ENCODE measurements at regions not wholly inside any gene's neighbourhood (a gene's known extent, or its start where the extent isn't known, plus 50 kb on each side); places are given as distances from the start of the nearest gene placed in this dataset.
"Not testable (repeated sequence)": the region's sequence is repeated elsewhere in the genome, so short reads cannot be mapped to it uniquely, and the experiment has no call there.

- Histone ChIP-seq H3K27ac (ENCODE audit: low read depth) (no peak overlapping the region), H3K4me3 (ENCODE audit: low read depth, low read length) (no peak overlapping the region), H3K4me1 (ENCODE audit: insufficient read depth) (no peaks in the 10 kb centered on the region), H3K36me3 (ENCODE audit: insufficient read depth) (no peaks in the 10 kb centered on the region)
- no peak for DNase-seq (ENCODE audit: extremely low spot score)
- 79% methylated on average over 4 of the region's 4 CpGs for whole genome bisulfite sequencing
Observed at GRCh38 chr3:177466074-177466473, 268.8 kb upstream of the TBL1XR1 start.

- over 99% methylated on average over 5 of the region's 5 CpGs for WGBS
- not testable (repeated sequence) for H3K4me1 ChIP-seq (ENCODE audit: insufficient read depth); DNase-seq (ENCODE audit: extremely low spot score); H3K36me3 ChIP-seq (ENCODE audit: insufficient read depth); H3K27ac ChIP-seq (ENCODE audit: low read depth); H3K4me3 ChIP-seq (ENCODE audit: low read depth, low read length)
Observed at GRCh38 chr3:177466622-177467021, 269.3 kb upstream of the TBL1XR1 start.

- no peak for DNase-seq (ENCODE audit: extremely low spot score)
- H3K4me3 ChIP-seq (ENCODE audit: low read depth, low read length) = no peak overlapping the region
- no peaks in the 10 kb centered on the region for H3K36me3 ChIP-seq (ENCODE audit: insufficient read depth)
- 97% methylated on average over 5 of the region's 5 CpGs for WGBS
- no peak overlapping the region for H3K27ac ChIP-seq (ENCODE audit: low read depth)
- H3K4me1 ChIP-seq (ENCODE audit: insufficient read depth) = no peaks in the 10 kb centered on the region
Observed at GRCh38 chr3:177467247-177467985, 270.1 kb upstream of the TBL1XR1 start.

- no peaks in the 10 kb centered on the region for H3K36me3 ChIP-seq (ENCODE audit: insufficient read depth)
- no peak for DNase-seq (ENCODE audit: extremely low spot score)
- no peak overlapping the region for H3K4me3 ChIP-seq (ENCODE audit: low read depth, low read length)
- H3K27ac ChIP-seq (ENCODE audit: low read depth) = no peak overlapping the region
- H3K4me1 ChIP-seq (ENCODE audit: insufficient read depth) = no peaks in the 10 kb centered on the region
Observed at GRCh38 chr3:177468331-177468730, 271.0 kb upstream of the TBL1XR1 start.

GRCh38 chr3:177468816-177469215 lies 271.5 kb upstream of the TBL1XR1 start:
- no peak for DNase-seq (ENCODE audit: extremely low spot score)
- 96% methylated on average over 1 of the region's 1 CpG for WGBS
- H3K4me3 ChIP-seq (ENCODE audit: low read depth, low read length) = no peak overlapping the region
- H3K4me1 ChIP-seq (ENCODE audit: insufficient read depth) = no peaks in the 10 kb centered on the region
- no peak overlapping the region for H3K27ac ChIP-seq (ENCODE audit: low read depth)
- H3K36me3 ChIP-seq (ENCODE audit: insufficient read depth) = no peaks in the 10 kb centered on the region

- 98% methylated on average over 3 of the region's 3 CpGs for WGBS
- H3K4me1 ChIP-seq (ENCODE audit: insufficient read depth) = no peaks in the 10 kb centered on the region
- DNase-seq (ENCODE audit: extremely low spot score) = no peak
- H3K4me3 ChIP-seq (ENCODE audit: low read depth, low read length) = no peak overlapping the region
- no peaks in the 10 kb centered on the region for H3K36me3 ChIP-seq (ENCODE audit: insufficient read depth)
- no peak overlapping the region for H3K27ac ChIP-seq (ENCODE audit: low read depth)
Observed at GRCh38 chr3:177469216-177469615, 271.9 kb upstream of the TBL1XR1 start.

GRCh38 chr3:177470197-177470941 lies 273.1 kb upstream of the TBL1XR1 start:
- 93% methylated on average over 8 of the region's 8 CpGs for WGBS
- no peaks in the 10 kb centered on the region for H3K36me3 ChIP-seq (ENCODE audit: insufficient read depth)
- H3K27ac ChIP-seq (ENCODE audit: low read depth) = no peak overlapping the region
- no peak overlapping the region for H3K4me3 ChIP-seq (ENCODE audit: low read depth, low read length)
- no peaks in the 10 kb centered on the region for H3K4me1 ChIP-seq (ENCODE audit: insufficient read depth)
- no peak for DNase-seq (ENCODE audit: extremely low spot score)

- 82% methylated on average over 4 of the region's 4 CpGs for WGBS
- Histone ChIP-seq H3K36me3 (ENCODE audit: insufficient read depth) (no peaks in the 10 kb centered on the region), H3K27ac (ENCODE audit: low read depth) (no peak overlapping the region), H3K4me3 (ENCODE audit: low read depth, low read length) (no peak overlapping the region), H3K4me1 (ENCODE audit: insufficient read depth) (no peaks in the 10 kb centered on the region)
- DNase-seq (ENCODE audit: extremely low spot score) = no peak
Observed at GRCh38 chr3:177471733-177472480, 274.6 kb upstream of the TBL1XR1 start.

GRCh38 chr3:177473184-177473583 lies 275.9 kb upstream of the TBL1XR1 start:
- DNase-seq (ENCODE audit: extremely low spot score) = no peak
- no peak overlapping the region for H3K27ac ChIP-seq (ENCODE audit: low read depth)

GRCh38 chr3:177473903-177474302 lies 276.6 kb upstream of the TBL1XR1 start:
- no peaks in the 10 kb centered on the region for H3K4me1 ChIP-seq (ENCODE audit: insufficient read depth)
- no peak for DNase-seq (ENCODE audit: extremely low spot score)
- 98% methylated on average over 2 of the region's 2 CpGs for WGBS
- H3K27ac ChIP-seq (ENCODE audit: low read depth) = no peak overlapping the region
- H3K36me3 ChIP-seq (ENCODE audit: insufficient read depth) = no peaks in the 10 kb centered on the region
- H3K4me3 ChIP-seq (ENCODE audit: low read depth, low read length) = no peak overlapping the region

More at GRCh38 chr3:177473184-177473583, 275.9 kb upstream of the TBL1XR1 start:
- WGBS = 82% methylated on average over 6 of the region's 6 CpGs
- Histone ChIP-seq H3K4me3 (ENCODE audit: low read depth, low read length) (no peak overlapping the region), H3K4me1 (ENCODE audit: insufficient read depth) (no peaks in the 10 kb centered on the region), H3K36me3 (ENCODE audit: insufficient read depth) (no peaks in the 10 kb centered on the region)

GRCh38 chr3:177474652-177475355 lies 277.5 kb upstream of the TBL1XR1 start:
- H3K27ac ChIP-seq (ENCODE audit: low read depth) = no peak overlapping the region
- no peaks in the 10 kb centered on the region for H3K36me3 ChIP-seq (ENCODE audit: insufficient read depth)
- H3K4me1 ChIP-seq (ENCODE audit: insufficient read depth) = no peaks in the 10 kb centered on the region
- 84% methylated on average over 11 of the region's 11 CpGs for WGBS
- DNase-seq (ENCODE audit: extremely low spot score) = no peak
- H3K4me3 ChIP-seq (ENCODE audit: low read depth, low read length) = no peak overlapping the region

GRCh38 chr3:177475356-177475665 lies 278.0 kb upstream of the TBL1XR1 start:
- DNase-seq (ENCODE audit: extremely low spot score) = no peak
- WGBS = 79% methylated on average over 5 of the region's 5 CpGs
- Histone ChIP-seq H3K4me3 (ENCODE audit: low read depth, low read length) (no peak overlapping the region), H3K36me3 (ENCODE audit: insufficient read depth) (no peaks in the 10 kb centered on the region), H3K27ac (ENCODE audit: low read depth) (no peak overlapping the region), H3K4me1 (ENCODE audit: insufficient read depth) (no peaks in the 10 kb centered on the region)

GRCh38 chr3:177476495-177476894 lies 279.2 kb upstream of the TBL1XR1 start:
- WGBS = 96% methylated on average over 7 of the region's 7 CpGs
- H3K27ac ChIP-seq (ENCODE audit: low read depth) = no peak overlapping the region
- no peak for DNase-seq (ENCODE audit: extremely low spot score)

More at GRCh38 chr3:177476495-177476894, 279.2 kb upstream of the TBL1XR1 start:
- no peak overlapping the region for H3K4me3 ChIP-seq (ENCODE audit: low read depth, low read length)
- no peaks in the 10 kb centered on the region for H3K36me3 ChIP-seq (ENCODE audit: insufficient read depth)
- no peaks in the 10 kb centered on the region for H3K4me1 ChIP-seq (ENCODE audit: insufficient read depth)

Measured in urinary bladder (tissue), 3 donors.